Ishikawa (cell line): ENCODE measurements at regions not wholly inside any gene's neighbourhood (a gene's known extent, or its start where the extent isn't known, plus 50 kb on each side); places are given as distances from the start of the nearest gene placed in this dataset.

ENCODE experiments used
- CEBPB ChIP-seq: IDR thresholded peaks from 2 replicates; pipeline ENCODE4 v1.6.1; 2012
- CREB1 ChIP-seq: IDR thresholded peaks from 2 replicates; pipeline ENCODE4 v1.6.1; 2012; ENCODE audit warnings: low read depth
- EGR1 ChIP-seq: IDR thresholded peaks from 2 replicates; pipeline ENCODE4 v1.6.1; 2012
- EP300 ChIP-seq: IDR thresholded peaks from 2 replicates; pipeline ENCODE4 v1.6.1; 2012; ENCODE audit warnings: borderline replicate concordance
- FOXM1 ChIP-seq: IDR thresholded peaks from 2 replicates; pipeline ENCODE4 v1.6.1; 2012; ENCODE audit warnings: low read depth, borderline replicate concordance
- NFIC ChIP-seq: IDR thresholded peaks from 2 replicates; pipeline ENCODE4 v1.6.1; 2012
- RAD21 ChIP-seq: IDR thresholded peaks from 2 replicates; pipeline ENCODE4 v1.6.1; 2012; ENCODE audit warnings: low read depth
- TAF1 ChIP-seq: IDR thresholded peaks from 2 replicates; pipeline ENCODE4 v1.6.1; 2012; ENCODE audit warnings: low read depth, mild to moderate bottlenecking
- TCF12 ChIP-seq: IDR thresholded peaks from 2 replicates; pipeline ENCODE4 v1.6.1; 2012; ENCODE audit warnings: low read depth
- TEAD4 ChIP-seq: IDR thresholded peaks from 2 replicates; pipeline ENCODE4 v1.6.1; 2012
- YY1 ChIP-seq: IDR thresholded peaks from 2 replicates; pipeline ENCODE4 v1.6.1; 2012; ENCODE audit warnings: low read depth
- ZBTB7A ChIP-seq: IDR thresholded peaks from 2 replicates; pipeline ENCODE4 v1.6.1; 2012; ENCODE audit warnings: low read depth
- TF ChIP-seq, protein P1 (sequence below): IDR thresholded peaks from 2 replicates; pipeline ENCODE4 v1.6.1; 2012; ENCODE audit warnings: low read depth, mild to moderate bottlenecking
- TF ChIP-seq, protein P2 (sequence below): IDR thresholded peaks from 2 replicates; pipeline ENCODE4 v1.6.1; 2012
- TF ChIP-seq, protein P3 (sequence below): IDR thresholded peaks from 2 replicates; pipeline ENCODE4 v1.6.1; 2012

DNA sequence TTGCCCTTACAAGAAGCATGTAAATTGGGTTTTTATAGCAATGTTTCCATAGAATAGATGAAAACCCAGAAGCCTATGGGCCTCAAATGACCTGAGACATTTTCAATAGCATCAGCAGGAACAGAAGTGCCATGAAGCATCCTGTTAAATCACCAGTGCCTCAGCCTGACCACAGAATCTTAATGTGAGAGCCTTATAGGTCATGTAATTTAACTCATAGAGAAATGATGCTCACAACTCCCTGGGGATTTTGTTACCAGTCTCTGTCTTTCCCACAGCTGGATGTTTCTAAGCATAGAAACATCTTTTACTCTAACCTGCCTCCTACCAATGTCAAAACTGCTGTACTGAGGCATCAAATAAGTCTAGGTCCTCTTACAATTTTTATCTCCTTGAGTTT is 295.8 kb upstream of the ACVR2A start:
- no peak for TF ChIP-seq ZBTB7A
- TF ChIP-seq CEBPB, result no peak
- TF ChIP-seq YY1, result no peak
- no peak for TF ChIP-seq FOXM1
- TF ChIP-seq TEAD4, result no peak
- no peak for TF ChIP-seq TCF12
- TF ChIP-seq TAF1, result no peak
- no peak for TF ChIP-seq NFIC
- TF ChIP-seq, protein P1, sequence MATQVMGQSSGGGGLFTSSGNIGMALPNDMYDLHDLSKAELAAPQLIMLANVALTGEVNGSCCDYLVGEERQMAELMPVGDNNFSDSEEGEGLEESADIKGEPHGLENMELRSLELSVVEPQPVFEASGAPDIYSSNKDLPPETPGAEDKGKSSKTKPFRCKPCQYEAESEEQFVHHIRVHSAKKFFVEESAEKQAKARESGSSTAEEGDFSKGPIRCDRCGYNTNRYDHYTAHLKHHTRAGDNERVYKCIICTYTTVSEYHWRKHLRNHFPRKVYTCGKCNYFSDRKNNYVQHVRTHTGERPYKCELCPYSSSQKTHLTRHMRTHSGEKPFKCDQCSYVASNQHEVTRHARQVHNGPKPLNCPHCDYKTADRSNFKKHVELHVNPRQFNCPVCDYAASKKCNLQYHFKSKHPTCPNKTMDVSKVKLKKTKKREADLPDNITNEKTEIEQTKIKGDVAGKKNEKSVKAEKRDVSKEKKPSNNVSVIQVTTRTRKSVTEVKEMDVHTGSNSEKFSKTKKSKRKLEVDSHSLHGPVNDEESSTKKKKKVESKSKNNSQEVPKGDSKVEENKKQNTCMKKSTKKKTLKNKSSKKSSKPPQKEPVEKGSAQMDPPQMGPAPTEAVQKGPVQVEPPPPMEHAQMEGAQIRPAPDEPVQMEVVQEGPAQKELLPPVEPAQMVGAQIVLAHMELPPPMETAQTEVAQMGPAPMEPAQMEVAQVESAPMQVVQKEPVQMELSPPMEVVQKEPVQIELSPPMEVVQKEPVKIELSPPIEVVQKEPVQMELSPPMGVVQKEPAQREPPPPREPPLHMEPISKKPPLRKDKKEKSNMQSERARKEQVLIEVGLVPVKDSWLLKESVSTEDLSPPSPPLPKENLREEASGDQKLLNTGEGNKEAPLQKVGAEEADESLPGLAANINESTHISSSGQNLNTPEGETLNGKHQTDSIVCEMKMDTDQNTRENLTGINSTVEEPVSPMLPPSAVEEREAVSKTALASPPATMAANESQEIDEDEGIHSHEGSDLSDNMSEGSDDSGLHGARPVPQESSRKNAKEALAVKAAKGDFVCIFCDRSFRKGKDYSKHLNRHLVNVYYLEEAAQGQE, result no peak
- TF ChIP-seq EGR1, result no peak
- TF ChIP-seq, protein P2, sequence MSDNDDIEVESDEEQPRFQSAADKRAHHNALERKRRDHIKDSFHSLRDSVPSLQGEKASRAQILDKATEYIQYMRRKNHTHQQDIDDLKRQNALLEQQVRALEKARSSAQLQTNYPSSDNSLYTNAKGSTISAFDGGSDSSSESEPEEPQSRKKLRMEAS, result no peak
- no peak for TF ChIP-seq EP300
- no peak for TF ChIP-seq RAD21
- no peak for TF ChIP-seq CREB1
- TF ChIP-seq, protein P3, sequence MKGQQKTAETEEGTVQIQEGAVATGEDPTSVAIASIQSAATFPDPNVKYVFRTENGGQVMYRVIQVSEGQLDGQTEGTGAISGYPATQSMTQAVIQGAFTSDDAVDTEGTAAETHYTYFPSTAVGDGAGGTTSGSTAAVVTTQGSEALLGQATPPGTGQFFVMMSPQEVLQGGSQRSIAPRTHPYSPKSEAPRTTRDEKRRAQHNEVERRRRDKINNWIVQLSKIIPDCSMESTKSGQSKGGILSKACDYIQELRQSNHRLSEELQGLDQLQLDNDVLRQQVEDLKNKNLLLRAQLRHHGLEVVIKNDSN, result no peak

DNA sequence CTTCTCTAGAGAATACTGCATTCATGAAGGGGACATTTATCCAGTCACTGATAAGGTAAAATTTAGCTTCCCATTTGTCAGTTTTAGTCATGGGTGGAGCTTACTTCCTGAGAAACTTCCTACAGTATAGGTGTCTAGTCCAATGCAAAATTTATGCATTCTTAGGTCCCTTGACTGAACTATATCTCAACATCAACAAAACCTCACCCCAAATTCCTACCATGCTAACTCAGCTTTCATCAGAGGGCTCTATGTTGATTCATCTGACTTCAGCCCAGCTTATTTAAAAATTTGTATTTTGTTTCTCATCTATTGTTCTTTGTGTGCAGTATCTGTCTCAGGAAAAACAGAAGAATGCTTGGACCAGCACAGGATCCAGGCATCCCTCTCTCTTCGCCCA is 296.4 kb upstream of the ACVR2A start:
- TF ChIP-seq NFIC (no peak), FOXM1 (no peak), RAD21 (no peak), TCF12 (no peak), TEAD4 (no peak), ZBTB7A (no peak), EGR1 (no peak), CEBPB (no peak), YY1 (no peak), CREB1 (no peak)
- TF ChIP-seq, protein P1, result no peak
- TF ChIP-seq, protein P2, result no peak
- TF ChIP-seq, protein P3, result no peak

DNA sequence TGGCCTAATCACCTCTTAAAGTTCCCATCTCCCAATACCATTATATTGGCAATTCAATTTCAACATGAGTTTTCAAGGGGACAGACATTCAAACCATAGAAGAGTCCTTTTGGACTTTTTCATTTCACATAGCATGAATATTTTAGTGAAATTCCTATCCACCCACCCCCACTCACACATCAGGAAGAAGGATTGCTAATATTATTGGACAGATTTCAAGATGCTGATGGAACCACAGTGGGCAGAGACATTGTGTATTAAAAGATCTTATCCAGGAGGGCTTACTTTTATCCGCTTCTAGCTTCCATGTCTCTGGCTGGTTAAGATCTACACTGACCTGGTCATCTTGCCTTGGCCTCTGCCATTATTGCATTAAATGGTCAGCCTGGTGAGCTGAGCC is 297.4 kb upstream of the ACVR2A start:
- TF ChIP-seq CEBPB (no peak), CREB1 (no peak), NFIC (no peak)

DNA sequence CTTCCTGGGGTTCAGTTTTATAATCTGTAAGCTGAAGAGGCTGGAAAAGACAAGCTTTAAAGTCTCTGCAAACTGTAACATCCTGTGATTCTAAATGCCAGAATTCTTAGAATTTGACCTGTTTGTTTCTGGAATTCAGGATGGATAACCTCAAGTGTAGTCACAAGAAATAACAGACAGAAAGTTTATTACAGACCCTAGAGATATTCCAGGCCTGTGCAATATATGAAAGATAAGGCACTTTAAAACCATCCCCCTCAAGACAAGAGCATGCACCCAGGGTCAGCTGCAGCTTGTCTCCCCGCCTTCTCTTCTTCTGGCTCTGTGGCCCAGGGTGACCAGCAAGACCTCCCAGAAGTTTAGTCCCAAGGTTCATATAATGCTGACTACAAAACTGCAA is 298.7 kb upstream of the ACVR2A start:
- no peak for TF ChIP-seq TEAD4
- no peak for TF ChIP-seq FOXM1
- no peak for TF ChIP-seq NFIC
- no peak for TF ChIP-seq CEBPB

DNA sequence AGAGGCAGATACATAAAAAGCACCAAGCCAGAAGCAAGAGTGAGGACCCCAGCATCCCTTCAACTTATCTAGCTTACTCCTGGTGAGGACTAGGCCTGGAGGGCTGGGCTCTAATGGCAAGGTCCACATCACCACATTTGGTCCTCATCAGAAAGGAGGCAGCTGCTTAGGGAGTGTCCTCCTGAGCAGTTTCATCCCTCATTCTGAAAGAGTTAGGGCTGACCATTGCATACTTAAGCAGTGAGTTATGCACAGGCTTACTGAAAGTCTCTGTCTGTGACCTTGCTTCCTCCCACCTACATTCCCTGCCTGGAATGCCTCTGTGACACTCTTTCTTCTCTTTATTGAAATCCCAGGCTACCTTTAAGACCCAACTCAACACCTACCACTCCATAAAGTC is 301.8 kb upstream of the ACVR2A start:
- TF ChIP-seq, protein P3, result no peak
- TF ChIP-seq TEAD4 (no peak), ZBTB7A (no peak), YY1 (no peak), CEBPB (no peak), FOXM1 (no peak), EP300 (no peak), TAF1 (no peak)
- TF ChIP-seq, protein P1, result no peak
